Mucosa of rectum (tissue), 2 donors: ENCODE measurements at regions not wholly inside any gene's neighbourhood (a gene's known extent, or its start where the extent isn't known, plus 50 kb on each side); places are given as distances from the start of the nearest gene placed in this dataset.

ENCODE experiments used
- H3K27ac ChIP-seq, 2 donors: one replicate each; pipeline ENCODE4 v1.7.0; 2013; ENCODE audit warnings: inconsistent platforms in 2 of 2, low read depth in 2 of 2, low read length in 2 of 2
- H3K27me3 ChIP-seq, 2 donors: one replicate each; pipeline ENCODE4 v1.7.0; 2013; ENCODE audit warnings: low read length in 2 of 2; ENCODE audit not compliant: control insufficient read depth in 2 of 2, insufficient read depth in 2 of 2
- H3K36me3 ChIP-seq, 2 donors: one replicate each; pipeline ENCODE4 v1.7.0; 2013; ENCODE audit warnings: low read length in 2 of 2; ENCODE audit not compliant: control insufficient read depth in 2 of 2, insufficient read depth in 2 of 2
- H3K4me1 ChIP-seq, 2 donors: one replicate each; pipeline ENCODE4 v1.7.0; 2013; ENCODE audit warnings: low read length in 2 of 2, mild to moderate bottlenecking in 1 of 2; ENCODE audit not compliant: control insufficient read depth in 2 of 2, insufficient read depth in 2 of 2
- H3K4me3 ChIP-seq, 2 donors: one replicate each; pipeline ENCODE4 v1.7.0; 2013; ENCODE audit warnings: low read length in 2 of 2
- H3K9ac ChIP-seq, 2 donors: one replicate each; pipeline ENCODE4 v1.7.0; 2013; ENCODE audit warnings: low read length in 2 of 2, low read depth in 1 of 2, mild to moderate bottlenecking in 1 of 2
- H3K9me3 ChIP-seq, 2 donors: one replicate each; pipeline ENCODE4 v1.7.0; 2013; ENCODE audit warnings: low read length in 2 of 2; ENCODE audit not compliant: control insufficient read depth in 2 of 2
- donor health status: healthy.
- donor health status: Normal muscosa, but diverticular disease.

- H3K4me3 ChIP-seq: no peak overlapping the region
- no peak overlapping the region for H3K9ac ChIP-seq
- H3K4me1 ChIP-seq: no peaks in the 10 kb centered on the region
- H3K27ac ChIP-seq: no peak overlapping the region
- no peaks in the 10 kb centered on the region for H3K36me3 ChIP-seq
- H3K9me3 ChIP-seq: peaks cover 0 to 4% of the 10 kb centered on the region in 2 donors
- H3K27me3 ChIP-seq: no peaks in the 10 kb centered on the region
Measured at GRCh38 chr2:81290846-81291245, 986.3 kb upstream of the LRRTM1 start.

GRCh38 chr2:81283081-81283480 is 978.5 kb upstream of the LRRTM1 start:
- Histone ChIP-seq H3K4me1 (no peaks in the 10 kb centered on the region), H3K36me3 (no peaks in the 10 kb centered on the region), H3K4me3 (no peak overlapping the region), H3K27ac (no peak overlapping the region), H3K9me3 (no peaks in the 10 kb centered on the region), H3K9ac (no peak overlapping the region), H3K27me3 (no peaks in the 10 kb centered on the region)

DNA sequence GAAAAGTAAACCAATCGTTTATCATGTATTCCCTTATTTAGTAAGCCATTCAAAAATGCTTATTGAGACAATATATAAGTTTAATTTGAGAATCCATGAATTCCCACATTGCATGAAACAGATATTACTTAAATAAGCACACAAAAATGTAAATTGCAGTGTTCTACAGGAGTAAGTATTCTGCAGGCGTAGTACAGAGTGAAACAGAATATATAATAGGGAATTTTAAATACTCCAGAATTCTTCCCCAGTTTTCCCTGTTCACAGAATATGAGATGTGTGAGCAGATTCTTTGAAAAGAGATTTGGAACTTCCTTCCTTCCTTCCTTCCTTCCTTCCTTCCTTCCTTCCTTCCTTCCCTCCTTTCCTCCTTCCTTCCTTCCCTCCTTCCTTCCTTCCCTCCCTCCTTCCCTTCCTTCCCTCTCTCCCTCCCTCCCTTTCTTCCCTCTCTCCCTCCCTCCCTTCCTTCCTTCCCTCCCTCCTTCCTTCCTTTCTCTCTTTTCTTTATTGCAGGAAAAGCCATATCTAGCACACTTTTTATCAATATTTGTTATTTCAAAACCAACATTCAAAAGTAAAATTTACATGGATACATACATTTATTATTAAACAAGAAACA is 977.7 kb upstream of the LRRTM1 start:
- H3K27me3 ChIP-seq: no peaks in the 10 kb centered on the region
- no peaks in the 10 kb centered on the region for H3K9me3 ChIP-seq
- H3K36me3 ChIP-seq: no peaks in the 10 kb centered on the region
- no peak overlapping the region for H3K4me3 ChIP-seq
- no peak overlapping the region for H3K9ac ChIP-seq
- no peak overlapping the region for H3K27ac ChIP-seq
- H3K4me1 ChIP-seq: no peaks in the 10 kb centered on the region

DNA sequence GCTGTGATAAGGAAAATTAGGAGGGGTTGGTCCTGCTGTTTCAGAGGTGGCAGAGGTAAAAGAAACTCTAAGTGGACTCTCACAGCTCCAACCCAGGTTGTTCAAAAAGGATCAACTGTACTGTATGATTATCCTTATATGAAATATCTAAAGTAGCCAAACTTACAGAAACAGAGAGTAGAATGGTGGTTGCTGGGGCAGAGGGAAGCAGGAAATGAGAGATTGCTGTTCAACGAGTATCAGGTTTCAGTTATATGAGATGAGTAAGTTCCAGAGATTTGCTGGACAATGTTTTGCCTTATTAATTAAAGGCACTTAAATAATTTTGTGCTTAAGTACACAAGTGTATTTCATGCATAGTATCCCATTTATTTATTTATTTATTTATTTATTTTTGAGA is 972.0 kb upstream of the LRRTM1 start:
- no peak overlapping the region for H3K27ac ChIP-seq
- H3K27me3 ChIP-seq: no peaks in the 10 kb centered on the region
- H3K4me1 ChIP-seq: no peaks in the 10 kb centered on the region
- no peak overlapping the region for H3K9ac ChIP-seq
- no peak overlapping the region for H3K4me3 ChIP-seq
- H3K9me3 ChIP-seq: no peaks in the 10 kb centered on the region
- H3K36me3 ChIP-seq: no peaks in the 10 kb centered on the region

DNA sequence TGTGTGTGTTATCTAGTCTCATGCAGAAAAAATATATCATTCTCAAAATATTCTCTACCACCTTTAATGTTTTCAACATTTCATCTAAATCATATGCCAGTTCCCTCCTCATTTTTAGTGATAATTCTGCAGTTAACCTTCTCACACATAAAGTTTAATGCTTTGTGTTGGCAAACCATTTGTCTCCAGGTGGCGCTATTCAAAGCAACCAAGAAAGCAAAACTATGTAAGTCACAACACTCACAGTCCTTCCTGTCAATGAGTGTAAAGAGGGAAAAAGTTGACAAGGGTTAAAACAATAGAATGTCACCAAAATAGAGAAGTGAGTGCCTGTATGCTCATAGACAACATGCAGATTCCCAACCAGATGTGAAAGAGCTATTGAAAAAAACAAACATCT is 961.6 kb upstream of the LRRTM1 start:
- Histone ChIP-seq H3K4me3 (no peak overlapping the region), H3K27me3 (no peaks in the 10 kb centered on the region), H3K27ac (no peak overlapping the region), H3K9ac (no peak overlapping the region), H3K36me3 (no peaks in the 10 kb centered on the region), H3K9me3 (no peaks in the 10 kb centered on the region), H3K4me1 (no peaks in the 10 kb centered on the region)

- H3K27ac ChIP-seq: no peak overlapping the region
- H3K4me1 ChIP-seq: no peaks in the 10 kb centered on the region
Measured at GRCh38 chr2:81263989-81264388, 959.4 kb upstream of the LRRTM1 start.

DNA sequence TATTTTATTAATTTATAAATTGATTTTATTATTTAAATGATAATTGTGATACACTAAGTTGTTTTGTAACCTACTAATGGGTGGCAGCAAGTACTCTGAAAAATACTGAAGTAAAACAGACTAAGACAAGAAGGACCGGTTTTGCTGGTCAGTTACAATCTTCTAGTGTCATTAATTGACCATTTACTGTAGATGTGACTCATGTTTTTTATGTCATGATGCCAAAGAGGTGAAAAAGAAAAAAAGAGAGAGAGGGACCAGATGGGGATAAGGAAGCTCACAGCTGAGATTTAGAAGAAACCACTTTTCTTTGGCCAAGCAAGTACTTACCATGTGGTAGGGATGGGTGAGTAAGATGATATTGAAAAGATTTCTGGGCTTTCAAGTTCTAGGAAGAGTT is 955.8 kb upstream of the LRRTM1 start:
- Histone ChIP-seq H3K9me3 (no peaks in the 10 kb centered on the region), H3K9ac (no peak overlapping the region)

More at GRCh38 chr2:81263989-81264388, 959.4 kb upstream of the LRRTM1 start:
- no peak overlapping the region for H3K4me3 ChIP-seq
- no peaks in the 10 kb centered on the region for H3K36me3 ChIP-seq
- no peak overlapping the region for H3K9ac ChIP-seq
- no peaks in the 10 kb centered on the region for H3K27me3 ChIP-seq
- no peaks in the 10 kb centered on the region for H3K9me3 ChIP-seq

DNA sequence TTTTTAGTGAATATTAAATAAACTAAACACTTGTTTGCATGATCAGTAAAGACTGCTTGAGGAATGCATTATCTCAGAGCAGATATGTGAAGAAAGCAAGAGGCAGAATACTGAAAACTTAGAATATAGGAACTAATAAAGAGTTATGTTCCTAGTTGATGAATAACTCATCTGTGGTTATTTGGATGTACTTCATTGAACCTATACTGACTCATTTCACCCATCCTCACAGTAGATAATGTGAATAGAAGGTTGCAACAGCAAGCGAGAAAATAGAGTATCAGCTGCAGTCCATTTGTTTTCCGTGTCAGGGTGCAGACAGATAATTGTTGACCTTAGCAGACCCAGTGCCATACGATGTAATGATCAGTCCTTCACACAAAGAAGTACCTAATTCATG is 945.7 kb upstream of the LRRTM1 start:
- no peaks in the 10 kb centered on the region for H3K4me1 ChIP-seq
- no peaks in the 10 kb centered on the region for H3K27me3 ChIP-seq
- H3K4me3 ChIP-seq: no peak overlapping the region

More for the DNA sequence above, 955.8 kb upstream of the LRRTM1 start:
- Histone ChIP-seq H3K4me1 (no peaks in the 10 kb centered on the region), H3K27ac (no peak overlapping the region), H3K27me3 (no peaks in the 10 kb centered on the region), H3K36me3 (no peaks in the 10 kb centered on the region), H3K4me3 (no peak overlapping the region)

DNA sequence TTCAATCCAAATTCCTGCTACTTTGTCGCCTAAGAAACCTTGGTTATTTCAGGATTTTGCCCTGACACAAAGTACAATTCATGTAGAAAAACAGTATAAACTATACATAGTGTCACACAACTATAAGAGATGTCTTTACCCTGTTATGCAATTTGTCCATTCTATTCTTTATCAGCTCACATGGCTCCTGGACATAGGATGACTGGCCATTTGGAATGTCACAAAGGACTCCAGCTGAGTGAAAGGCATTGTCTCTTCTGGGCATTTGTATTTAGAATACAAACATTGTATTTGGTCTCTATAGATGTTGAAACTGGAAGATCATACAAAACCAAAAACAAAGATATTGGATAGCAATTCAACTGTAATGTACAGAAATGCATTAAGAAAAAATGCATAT is 944.6 kb upstream of the LRRTM1 start:
- H3K27me3 ChIP-seq: no peaks in the 10 kb centered on the region
- H3K9ac ChIP-seq: no peak overlapping the region
- H3K4me1 ChIP-seq: no peaks in the 10 kb centered on the region
- H3K36me3 ChIP-seq: no peaks in the 10 kb centered on the region
- no peaks in the 10 kb centered on the region for H3K9me3 ChIP-seq
- no peak overlapping the region for H3K27ac ChIP-seq
- no peak overlapping the region for H3K4me3 ChIP-seq

More for the DNA sequence above, 945.7 kb upstream of the LRRTM1 start:
- Histone ChIP-seq H3K9me3 (no peaks in the 10 kb centered on the region), H3K9ac (no peak overlapping the region), H3K36me3 (no peaks in the 10 kb centered on the region), H3K27ac (no peak overlapping the region)

DNA sequence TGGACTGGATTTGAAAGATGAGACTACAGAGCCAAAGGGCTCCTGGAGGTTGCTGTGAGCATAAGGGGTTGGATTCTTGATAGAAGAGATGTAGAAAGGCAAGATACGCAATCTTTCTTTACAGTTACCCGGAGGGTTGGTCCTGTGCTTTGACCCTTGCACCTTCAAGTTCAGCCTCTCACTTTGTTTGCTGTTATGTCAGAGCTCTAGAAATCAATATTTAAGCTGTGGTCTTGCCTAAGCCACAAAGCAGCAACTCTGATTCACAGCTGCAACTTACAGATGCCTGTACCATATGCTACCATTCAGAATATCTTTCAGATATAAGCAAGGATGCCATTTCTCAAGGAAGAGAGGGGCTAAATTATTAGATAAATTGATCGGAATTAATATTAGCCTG is 943.1 kb upstream of the LRRTM1 start:
- Histone ChIP-seq H3K27me3 (no peaks in the 10 kb centered on the region), H3K9me3 (no peaks in the 10 kb centered on the region), H3K27ac (no peak overlapping the region), H3K36me3 (no peaks in the 10 kb centered on the region), H3K9ac (no peak overlapping the region), H3K4me1 (no peaks in the 10 kb centered on the region), H3K4me3 (no peak overlapping the region)

- no peak overlapping the region for H3K27ac ChIP-seq
- no peaks in the 10 kb centered on the region for H3K27me3 ChIP-seq
- H3K9me3 ChIP-seq: no peaks in the 10 kb centered on the region
- H3K4me3 ChIP-seq: no peak overlapping the region
- no peak overlapping the region for H3K9ac ChIP-seq
- H3K4me1 ChIP-seq: no peaks in the 10 kb centered on the region
- no peaks in the 10 kb centered on the region for H3K36me3 ChIP-seq
Measured at GRCh38 chr2:81242501-81242900, 937.9 kb upstream of the LRRTM1 start.
